ENCODE measurements at regions not wholly inside any gene's neighbourhood (a gene's known extent, or its start where the extent isn't known, plus 50 kb on each side); places are given as distances from the start of the nearest gene placed in this dataset.

GRCh38 chr14:101347893-101348777 lies 213.2 kb upstream of the DIO3 start:
- H4K20me1 ChIP-seq (ENCODE audit: insufficient read depth, low read length) = no peaks in the 10 kb centered on the region
- no peak for FAIRE-seq

GRCh38 chr14:101349108-101349507 lies 212.2 kb upstream of the DIO3 start:
- no peak overlapping the region for H3K9ac ChIP-seq (ENCODE audit: insufficient read depth, low read depth, low read length)
- ChIA-PET POLR2A (interaction anchor here (1.9 kb wide), 1 partner anchor 61 kb away, joined by 4 read pairs; no protein-coding TSS in a partner anchor), CTCF (ENCODE audit: low intra/inter-chr PET ratio, low total read pairs) (no interaction called here)
- no peak for DNase-seq (ENCODE audit: low spot score)
- no TSS peak for BruUV-seq (replicated peaks)
- FAIRE-seq = no peak
- no peak overlapping the region for H3K27ac ChIP-seq (ENCODE audit: extremely low read length, insufficient read depth, low read length)
- H3K36me3 ChIP-seq (replicated peaks in 1 of 2; ENCODE audit: control insufficient read depth in 1 of 2, insufficient read depth in 2 of 2, low read length in 2 of 2) = no peaks in the 10 kb centered on the region
- H3K27me3 ChIP-seq (ENCODE audit: control insufficient read depth in 1 of 2, insufficient read depth in 2 of 2, low read length in 2 of 2) = peaks cover 0 to 18% of the 10 kb centered on the region in 2 experiments; a peak in 2 of 5 replicates
- TF ChIP-seq CSRNP2 (CRISPR knock-in tag; conservative IDR thresholded peaks at IDR 0.05; ENCODE audit: low read depth) (no peak), HNRNPL (IDR thresholded peaks at IDR 0.05; ENCODE audit: low read depth, low read length) (0 out of 2 replicates have a peak, but pooled peaks have one; percentile 42), ZNF687 (CRISPR knock-in tag; IDR thresholded peaks at IDR 0.05) (peak; percentile 30; the same call in 1 of the 2 replicates), SALL1 (CRISPR knock-in tag; IDR thresholded peaks at IDR 0.05) (0 out of 2 replicates have a peak, but pooled peaks have one; percentile 11)
- H2AFZ ChIP-seq (ENCODE audit: low read length) = no peak overlapping the region
- in situ Hi-C loops (cut with HindIII; ENCODE audit: extremely low pct_ligation_motif_present, low pct_unique_long_range_greater_than_20kb) = no loop called here
- 20% methylated on average over 2 of the region's 3 CpGs for WGBS (ENCODE audit: low lambda C conversion rate)
- H4K20me1 ChIP-seq (ENCODE audit: insufficient read depth, low read length) = no peaks in the 10 kb centered on the region
- no peak overlapping the region for H3K4me3 ChIP-seq (replicated peaks in 1 of 3; ENCODE audit: insufficient read depth in 1 of 3, low read depth in 2 of 3, low read length in 3 of 3)
- H3K4me1 ChIP-seq (ENCODE audit: insufficient read depth, low read length) = peaks cover 13% of the 10 kb centered on the region; the same call in 1 of the 2 replicates
- no peaks in the 10 kb centered on the region for H3K79me2 ChIP-seq (ENCODE audit: insufficient read depth, low read length)
- intact Hi-C loops (cut with micrococcal nuclease; ENCODE audit: unreplicated experiment) = no loop called here
- ATAC-seq = no peak
- H3K9me3 ChIP-seq (ENCODE audit: low read length) = no peaks in the 10 kb centered on the region
- no peak overlapping the region for H3K4me2 ChIP-seq (ENCODE audit: low read depth, low read length)

More at GRCh38 chr14:101347893-101348777, 213.2 kb upstream of the DIO3 start:
- TF ChIP-seq ATF4 (CRISPR knock-in tag; IDR thresholded peaks at IDR 0.05) (no peak), TCF7 (IDR thresholded peaks at IDR 0.05; ENCODE audit: low read depth) (no peak), ZNF616 (CRISPR knock-in tag; IDR thresholded peaks at IDR 0.05; ENCODE audit: low read depth) (0 out of 2 replicates have a peak, but pooled peaks have one; percentile 45)
- intact Hi-C loops (cut with micrococcal nuclease; ENCODE audit: unreplicated experiment) = no loop called here
- Histone ChIP-seq H3K36me3 (replicated peaks in 1 of 2; ENCODE audit: control insufficient read depth in 1 of 2, insufficient read depth in 2 of 2, low read length in 2 of 2) (no peaks in the 10 kb centered on the region), H3K9ac (ENCODE audit: insufficient read depth, low read depth, low read length) (no peak overlapping the region), H3K4me3 (replicated peaks in 1 of 3; ENCODE audit: insufficient read depth in 1 of 3, low read depth in 2 of 3, low read length in 3 of 3) (no peak overlapping the region), H3K4me1 (ENCODE audit: insufficient read depth, low read length) (peaks cover 13% of the 10 kb centered on the region; the same call in 1 of the 2 replicates), H3K27me3 (ENCODE audit: control insufficient read depth in 1 of 2, insufficient read depth in 2 of 2, low read length in 2 of 2) (peaks cover 0 to 13% of the 10 kb centered on the region in 2 experiments; a peak in 3 of 5 replicates), H3K9me3 (ENCODE audit: low read length) (no peaks in the 10 kb centered on the region), H3K27ac (ENCODE audit: extremely low read length, insufficient read depth, low read length) (no peak overlapping the region), H3K4me2 (ENCODE audit: low read depth, low read length) (no peak overlapping the region), H2AFZ (ENCODE audit: low read length) (no peak overlapping the region), H3K79me2 (ENCODE audit: insufficient read depth, low read length) (no peaks in the 10 kb centered on the region)
- no TSS peak for BruUV-seq (replicated peaks)
- no peak; the same call in 2 of the 3 replicates for ATAC-seq
- no peak for DNase-seq (ENCODE audit: low spot score)
- in situ Hi-C loops (cut with HindIII; ENCODE audit: extremely low pct_ligation_motif_present, low pct_unique_long_range_greater_than_20kb) = no loop called here
- POLR2A ChIA-PET = interaction anchor here (1.9 kb wide), 1 partner anchor 60 kb away, joined by 4 read pairs; no protein-coding TSS in a partner anchor
- 19% methylated on average over 6 of the region's 8 CpGs for WGBS (ENCODE audit: low lambda C conversion rate)
- CTCF ChIA-PET (ENCODE audit: low intra/inter-chr PET ratio, low total read pairs) = no interaction called here
